VCaP (cell line): ENCODE measurements at regions not wholly inside any gene's neighbourhood (a gene's known extent, or its start where the extent isn't known, plus 50 kb on each side); places are given as distances from the start of the nearest gene placed in this dataset.

Experiments used
- H3K27ac ChIP-seq: fragments of 450-650 bp; 2 replicates; pipeline ENCODE4 v1.5.1; 2017
- CTCF ChIP-seq: fragments of 450-650 bp; conservative IDR thresholded peaks from 2 replicates; pipeline ENCODE4 v1.5.1; 2017; ENCODE audit warnings: mild to moderate bottlenecking, moderate library complexity

GRCh38 chr2:224252631-224253030 lies 149.3 kb downstream of the FAM124B start:
- TF ChIP-seq CTCF = no peak
- H3K27ac ChIP-seq = no peak overlapping the region

GRCh38 chr2:224248944-224249371 lies 152.9 kb downstream of the FAM124B start:
- no peak for TF ChIP-seq CTCF
- H3K27ac ChIP-seq = no peak overlapping the region

- no peak overlapping the region for H3K27ac ChIP-seq
- TF ChIP-seq CTCF = no peak
These were observed 159.3 kb downstream of the FAM124B start for GRCh38 chr2:224242561-224242960.

- H3K27ac ChIP-seq = no peak overlapping the region
- TF ChIP-seq CTCF = no peak
These were observed 160.1 kb downstream of the FAM124B start for GRCh38 chr2:224241812-224242211.

GRCh38 chr2:224241001-224241400 lies 160.9 kb downstream of the FAM124B start:
- TF ChIP-seq CTCF = no peak

GRCh38 chr2:224223851-224224555 lies 177.9 kb downstream of the FAM124B start:
- no peak for TF ChIP-seq CTCF
- H3K27ac ChIP-seq = no peak overlapping the region

More at GRCh38 chr2:224241001-224241400, 160.9 kb downstream of the FAM124B start:
- no peak overlapping the region for H3K27ac ChIP-seq

GRCh38 chr2:224222974-224223373 lies 178.9 kb downstream of the FAM124B start:
- TF ChIP-seq CTCF = no peak
- H3K27ac ChIP-seq = no peak overlapping the region
